NT2/D1 (cell line): ENCODE measurements at regions not wholly inside any gene's neighbourhood (a gene's known extent, or its start where the extent isn't known, plus 50 kb on each side); places are given as distances from the start of the nearest gene placed in this dataset.

Experiments
- DNase-seq: peaks from one replicate; pipeline ENCODE4 v3.0.0-alpha.2; 2011; ENCODE audit warnings: low read depth, low spot score
- H3K27me3 ChIP-seq: 2 replicates; pipeline ENCODE4 v1.6.0; 2011; ENCODE audit warnings: mild to moderate bottlenecking; ENCODE audit not compliant: insufficient read length, insufficient read depth
- H3K36me3 ChIP-seq: 2 replicates; pipeline ENCODE4 v1.6.1; 2011; ENCODE audit warnings: mild to moderate bottlenecking, low read length, mixed read lengths; ENCODE audit not compliant: insufficient read depth, insufficient read length
- H3K4me1 ChIP-seq: 2 replicates; pipeline ENCODE4 v1.5.1; 2011; ENCODE audit not compliant: insufficient read depth, insufficient read length
- H3K4me3 ChIP-seq: 2 replicates; pipeline ENCODE4 v1.5.1; 2011; ENCODE audit warnings: low read depth; ENCODE audit not compliant: insufficient read length
- H3K9ac ChIP-seq: 2 replicates; pipeline ENCODE4 v1.6.0; 2011; ENCODE audit warnings: low read depth; ENCODE audit not compliant: insufficient read length
- H3K9me3 ChIP-seq: 2 replicates; pipeline ENCODE4 v1.5.1; 2011; ENCODE audit warnings: mild to moderate bottlenecking, low read length; ENCODE audit not compliant: insufficient read depth
- SUZ12 ChIP-seq: IDR thresholded peaks from 2 replicates; pipeline ENCODE4 v1.6.1; 2011; ENCODE audit not compliant: insufficient read length, insufficient read depth; ENCODE audit errors: extremely low read depth
- YY1 ChIP-seq: IDR thresholded peaks from 2 replicates; pipeline ENCODE4 v1.6.1; 2011; ENCODE audit not compliant: insufficient read length, insufficient read depth
- ZNF274 ChIP-seq: IDR thresholded peaks from 2 replicates; pipeline ENCODE4 v1.6.1; 2011; ENCODE audit warnings: mild to moderate bottlenecking, low read depth, low read length

- Histone ChIP-seq H3K4me3 (no peak overlapping the region), H3K4me1 (no peaks in the 10 kb centered on the region), H3K9ac (no peak overlapping the region), H3K27me3 (peaks cover 2% of the 10 kb centered on the region), H3K36me3 (no peaks in the 10 kb centered on the region), H3K9me3 (no peaks in the 10 kb centered on the region)
- TF ChIP-seq YY1: no peak
- no peak for TF ChIP-seq ZNF274
- no peak for TF ChIP-seq SUZ12
- no peak for DNase-seq
Observed at GRCh38 chr9:34830068-34830467, 120.1 kb upstream of the CCL21 start.

- DNase-seq: no peak
- no peaks in the 10 kb centered on the region for H3K4me1 ChIP-seq
- H3K9me3 ChIP-seq: no peaks in the 10 kb centered on the region
- no peak for TF ChIP-seq YY1
- no peak for TF ChIP-seq ZNF274
- no peak for TF ChIP-seq SUZ12
- H3K27me3 ChIP-seq: peaks cover 2% of the 10 kb centered on the region
- H3K4me3 ChIP-seq: no peak overlapping the region
- H3K36me3 ChIP-seq: no peaks in the 10 kb centered on the region
- H3K9ac ChIP-seq: no peak overlapping the region
Observed at GRCh38 chr9:34826999-34827538, 117.1 kb upstream of the CCL21 start.

DNA sequence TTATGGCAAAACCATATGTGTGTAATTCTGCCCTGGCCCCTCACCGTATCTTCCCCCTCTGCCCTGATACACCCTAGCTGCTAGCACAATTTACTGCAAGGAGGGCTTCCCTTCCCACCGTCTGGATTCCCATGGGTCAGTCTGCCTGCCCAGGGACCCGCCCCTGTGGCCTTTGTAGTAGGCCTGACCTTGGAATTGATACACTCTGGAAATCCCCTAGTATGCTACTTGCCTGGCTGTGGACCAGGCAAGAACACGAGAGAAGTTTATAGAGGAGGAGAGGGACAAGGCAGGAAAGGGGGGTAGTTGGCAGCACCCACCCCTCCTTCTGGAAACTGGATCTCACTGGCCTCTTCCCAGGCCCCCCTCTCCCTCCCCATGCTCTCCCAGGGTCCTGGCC, 115.8 kb upstream of the CCL21 start:
- H3K27me3 ChIP-seq: peaks cover 2% of the 10 kb centered on the region
- H3K4me1 ChIP-seq: no peaks in the 10 kb centered on the region
- no peak overlapping the region for H3K9ac ChIP-seq
- peaks cover under 1% of the 10 kb centered on the region; the same call in 1 of the 2 replicates for H3K9me3 ChIP-seq
- no peak for DNase-seq
- TF ChIP-seq SUZ12: no peak
- TF ChIP-seq YY1: no peak
- no peak for TF ChIP-seq ZNF274
- no peak overlapping the region for H3K4me3 ChIP-seq
- no peaks in the 10 kb centered on the region for H3K36me3 ChIP-seq

DNA sequence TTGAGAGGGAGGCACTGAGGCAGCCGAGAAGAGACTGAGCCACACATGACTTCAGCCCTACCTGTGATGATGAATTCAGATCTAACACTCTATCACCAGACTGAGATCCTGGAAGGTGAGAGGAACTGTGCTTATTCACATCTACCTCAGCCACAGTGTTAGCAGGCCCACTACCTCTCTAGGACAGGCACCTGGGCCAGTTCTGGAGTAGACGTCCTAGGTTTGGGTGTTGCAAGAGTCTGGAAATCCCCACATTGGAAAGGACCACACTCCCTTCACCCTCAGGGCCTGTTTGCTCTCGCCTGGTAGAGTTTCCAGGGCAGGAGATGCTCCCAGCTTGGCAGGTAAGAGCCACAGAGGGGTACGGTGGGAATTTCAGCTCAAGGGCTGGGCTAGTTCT, 113.8 kb upstream of the CCL21 start:
- TF ChIP-seq SUZ12 (no peak), ZNF274 (no peak), YY1 (no peak)
- no peak overlapping the region for H3K9ac ChIP-seq
- H3K9me3 ChIP-seq: peaks cover 7% of the 10 kb centered on the region; the same call in 1 of the 2 replicates
- H3K4me3 ChIP-seq: no peak overlapping the region
- DNase-seq: no peak
- H3K27me3 ChIP-seq: no peaks in the 10 kb centered on the region
- no peaks in the 10 kb centered on the region for H3K4me1 ChIP-seq
- no peaks in the 10 kb centered on the region for H3K36me3 ChIP-seq

GRCh38 chr9:34810187-34810524, 100.2 kb upstream of the CCL21 start:
- peaks cover 15% of the 10 kb centered on the region for H3K9me3 ChIP-seq
- no peak overlapping the region for H3K4me3 ChIP-seq
- H3K4me1 ChIP-seq: no peaks in the 10 kb centered on the region
- H3K9ac ChIP-seq: no peak overlapping the region
- no peak for TF ChIP-seq ZNF274
- TF ChIP-seq YY1: no peak
- TF ChIP-seq SUZ12: no peak
- H3K36me3 ChIP-seq: no peaks in the 10 kb centered on the region
- DNase-seq: no peak
- H3K27me3 ChIP-seq: peaks cover 27% of the 10 kb centered on the region

- H3K4me3 ChIP-seq: no peak overlapping the region
- DNase-seq: peak; percentile 49
- no peaks in the 10 kb centered on the region for H3K36me3 ChIP-seq
- peaks cover 20% of the 10 kb centered on the region for H3K9me3 ChIP-seq
- no peak overlapping the region for H3K9ac ChIP-seq
- TF ChIP-seq SUZ12 (no peak), YY1 (no peak), ZNF274 (no peak)
- H3K27me3 ChIP-seq: peaks cover 27% of the 10 kb centered on the region
- H3K4me1 ChIP-seq: no peaks in the 10 kb centered on the region
Observed at GRCh38 chr9:34809504-34810186, 99.7 kb upstream of the CCL21 start.

DNA sequence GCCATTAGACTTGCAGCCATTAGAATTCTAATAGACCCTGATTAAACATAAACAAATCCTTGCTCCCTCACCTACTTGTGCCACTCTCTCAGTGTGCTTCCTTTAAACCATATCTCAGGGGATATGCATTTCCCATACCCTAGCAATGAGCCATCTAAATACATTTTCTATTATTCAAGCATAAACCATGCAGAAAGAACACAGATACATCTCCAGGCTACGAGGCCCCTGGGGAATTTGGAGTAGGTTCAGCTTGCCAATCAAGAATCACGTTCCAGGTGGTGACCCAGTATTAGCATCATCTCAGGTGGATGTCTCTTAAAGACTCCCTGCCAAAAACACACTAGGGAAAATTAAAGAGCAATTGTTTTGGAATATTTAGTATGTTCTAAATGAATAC, 93.0 kb upstream of the CCL21 start:
- H3K4me1 ChIP-seq: no peaks in the 10 kb centered on the region
- TF ChIP-seq SUZ12 (no peak), YY1 (no peak), ZNF274 (no peak)
- H3K9ac ChIP-seq: no peak overlapping the region
- no peaks in the 10 kb centered on the region for H3K36me3 ChIP-seq
- peaks cover 17% of the 10 kb centered on the region for H3K9me3 ChIP-seq
- H3K4me3 ChIP-seq: no peak overlapping the region
- H3K27me3 ChIP-seq: peaks cover 3% of the 10 kb centered on the region
- no peak for DNase-seq
